ENCODE measurements at regions not wholly inside any gene's neighbourhood (a gene's known extent, or its start where the extent isn't known, plus 50 kb on each side); places are given as distances from the start of the nearest gene placed in this dataset.

GRCh38 chr1:61539720-61540462, 185.1 kb downstream of the TM2D1 start:
- no peak for TF ChIP-seq CTCF (IDR thresholded peaks at IDR 0.05; ENCODE audit: poor library complexity, severe bottlenecking)
- TF ChIP-seq SMC3 (conservative IDR thresholded peaks at IDR 0.05; ENCODE audit: poor library complexity), result no peak
- TF ChIP-seq EP300 (conservative IDR thresholded peaks at IDR 0.05; ENCODE audit: poor library complexity, severe bottlenecking), result no peak
- no peak for TF ChIP-seq EZH2 (IDR thresholded peaks at IDR 0.05; ENCODE audit: borderline replicate concordance, insufficient read depth, low read length, poor library complexity, severe bottlenecking)
- TF ChIP-seq REST (IDR thresholded peaks at IDR 0.05; ENCODE audit: borderline replicate concordance), result no peak
- TF ChIP-seq POLR2AphosphoS5 (IDR thresholded peaks at IDR 0.05), result no peak
- no peak for TF ChIP-seq RAD21 (conservative IDR thresholded peaks at IDR 0.05)
- no peak for TF ChIP-seq MXI1 (conservative IDR thresholded peaks at IDR 0.05; ENCODE audit: poor library complexity, severe bottlenecking)
- no peak for TF ChIP-seq TAF1 (IDR thresholded peaks at IDR 0.05; ENCODE audit: low read depth)

Data from neural cell (in vitro differentiated cells).